ENCODE measurements at regions not wholly inside any gene's neighbourhood (a gene's known extent, or its start where the extent isn't known, plus 50 kb on each side); places are given as distances from the start of the nearest gene placed in this dataset. TPM values are rescaled to one million over a fixed set of nuclear protein-coding genes. Genes with fewer than 3 reads are reported as not detected.

DNA sequence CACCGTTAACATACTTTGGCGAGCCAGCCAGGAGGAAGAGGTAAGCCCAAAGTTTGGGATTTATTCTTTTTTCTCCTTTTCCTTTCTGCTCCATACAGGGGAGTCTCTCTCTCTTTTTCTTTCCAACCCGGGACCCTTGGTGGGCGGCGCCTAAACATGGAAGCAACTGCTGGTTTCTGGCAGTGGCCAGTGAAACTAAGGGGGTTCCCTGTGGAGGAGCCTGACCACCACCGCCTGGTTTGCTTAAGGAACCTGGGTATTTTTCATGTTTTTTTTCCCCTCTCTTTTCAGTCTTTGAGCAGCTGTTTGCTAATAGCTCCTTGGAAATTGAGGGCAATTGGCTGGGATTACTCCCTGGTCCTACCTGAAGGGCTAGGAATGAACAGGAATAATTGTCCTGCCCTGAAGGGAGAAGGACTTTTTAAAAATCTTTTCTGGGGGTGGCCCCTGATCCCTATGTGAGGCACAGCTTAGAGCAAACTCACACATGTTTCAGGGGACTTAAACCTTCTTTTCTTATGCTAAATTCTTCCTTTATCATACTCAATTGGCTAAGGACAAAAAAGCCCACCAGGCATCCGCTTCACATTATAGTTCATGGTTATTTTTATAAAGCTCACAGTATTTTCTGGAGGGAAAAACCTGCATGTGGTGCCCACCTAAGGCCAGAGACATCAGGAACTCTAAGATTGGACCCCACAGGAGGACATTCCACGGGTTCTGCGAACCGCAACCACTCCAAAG, 61.3 kb upstream of the PLD5 start:
- TF ChIP-seq CTCF (IDR thresholded peaks at IDR 0.05): no peak
- ATAC-seq (ENCODE audit: low FRiP score) (no peak), DNase-seq (ENCODE audit: low spot score) (no peak)

GRCh38 chr1:242582669-242583068, 58.2 kb upstream of the PLD5 start:
- ATAC-seq (ENCODE audit: low FRiP score) (no peak), DNase-seq (ENCODE audit: low spot score) (no peak)
- TF ChIP-seq CTCF (IDR thresholded peaks at IDR 0.05): no peak

GRCh38 chr1:242579528-242580235, 55.2 kb upstream of the PLD5 start:
- no peak for DNase-seq (ENCODE audit: low spot score)
- TF ChIP-seq CTCF (IDR thresholded peaks at IDR 0.05): no peak
- ATAC-seq (ENCODE audit: low FRiP score): no peak

Small RNA genes in the stretch of these regions (small RNA-seq; reads per million reads assigned to genes)
- gene AL603825.1: not detected

Data from omental fat pad (tissue), 3 donors.